GM18520 (cell line): ENCODE measurements at regions not wholly inside any gene's neighbourhood (a gene's known extent, or its start where the extent isn't known, plus 50 kb on each side); places are given as distances from the start of the nearest gene placed in this dataset.
A peak's percentile ranks its signal among the peaks of the same experiment; 100 is the strongest.

Source experiments
- ATAC-seq: cut with Tn5 transposase; IDR thresholded peaks from one replicate; pipeline ENCODE4 v1.9.1; 2021; ENCODE audit not compliant: unreplicated experiment

DNA sequence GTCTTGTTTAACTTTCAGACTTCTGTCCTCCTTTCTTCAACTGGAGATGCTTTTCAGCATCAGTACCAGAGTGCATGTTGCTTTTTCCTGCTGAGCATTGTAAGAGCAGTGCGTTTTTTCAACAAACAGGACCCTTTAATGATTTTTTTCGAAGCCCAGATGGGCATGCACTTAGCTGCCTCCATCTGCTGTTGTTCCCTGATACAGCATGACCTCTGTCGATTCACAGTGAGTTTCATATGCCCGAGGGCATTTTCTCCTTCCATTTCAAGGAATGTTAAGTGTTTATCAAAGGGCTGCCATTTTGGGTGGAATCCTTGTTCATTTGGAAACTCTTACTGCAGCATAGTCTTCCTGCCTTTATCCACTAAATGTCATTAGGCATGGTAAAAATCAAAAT, 428.6 kb downstream of the DTHD1 start:
- no peak for ATAC-seq

DNA sequence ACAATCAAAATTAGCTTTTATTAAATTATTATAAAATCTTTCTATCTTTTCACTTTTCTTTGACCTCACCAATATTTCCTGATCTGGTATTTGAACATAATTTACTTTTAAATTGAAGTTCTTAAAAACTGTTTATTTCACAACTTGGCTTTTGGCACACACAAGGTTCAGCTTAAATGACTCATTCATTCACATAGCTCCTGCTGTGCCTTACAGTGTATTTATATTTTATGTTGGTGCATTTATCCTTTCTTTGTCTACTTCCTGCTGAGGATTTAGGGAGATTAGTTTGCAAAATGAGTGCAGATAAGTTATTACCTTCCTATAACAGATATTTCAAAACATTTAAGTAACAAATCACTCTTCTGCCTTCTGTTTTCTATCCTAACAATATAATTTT, 430.6 kb downstream of the DTHD1 start:
- ATAC-seq, result no peak

DNA sequence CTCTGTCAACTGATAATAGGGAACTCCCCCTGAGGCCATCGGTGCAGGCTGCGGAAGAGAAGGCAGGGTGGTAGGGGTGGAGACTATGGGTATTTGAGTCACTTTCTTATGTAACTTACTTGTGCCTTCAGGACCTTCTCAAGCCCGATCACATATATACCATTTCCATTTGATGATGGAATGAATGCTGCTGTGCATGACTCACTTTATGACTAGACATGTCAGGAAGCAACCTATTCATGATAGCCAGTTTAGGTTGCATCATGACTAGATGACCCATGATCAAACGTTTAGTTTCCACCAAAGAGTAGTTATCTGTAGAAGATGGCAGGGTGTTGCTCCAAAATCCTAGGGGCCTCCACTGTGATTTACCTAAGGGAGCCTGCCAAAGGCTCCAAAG, 435.5 kb downstream of the DTHD1 start:
- ATAC-seq, result no peak

DNA sequence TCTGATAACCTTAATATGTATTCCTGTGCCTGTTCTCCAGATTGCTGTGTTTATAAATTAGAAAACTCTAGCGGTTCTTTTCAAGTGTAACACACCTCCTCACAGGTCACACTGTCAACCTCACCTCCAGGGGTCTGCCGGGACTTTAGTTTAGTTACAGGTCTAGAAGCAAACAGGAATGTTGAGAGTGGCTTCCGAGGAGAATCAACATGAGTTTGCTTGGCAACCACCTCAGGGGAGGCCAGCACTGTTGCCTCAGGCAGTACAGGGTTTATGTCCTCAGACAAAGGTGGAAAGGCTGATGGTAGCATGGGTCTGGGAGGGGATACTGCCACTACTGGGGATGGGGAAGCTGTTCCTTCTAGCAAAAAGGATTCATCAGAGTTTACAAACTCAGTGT, 438.0 kb downstream of the DTHD1 start:
- no peak for ATAC-seq

DNA sequence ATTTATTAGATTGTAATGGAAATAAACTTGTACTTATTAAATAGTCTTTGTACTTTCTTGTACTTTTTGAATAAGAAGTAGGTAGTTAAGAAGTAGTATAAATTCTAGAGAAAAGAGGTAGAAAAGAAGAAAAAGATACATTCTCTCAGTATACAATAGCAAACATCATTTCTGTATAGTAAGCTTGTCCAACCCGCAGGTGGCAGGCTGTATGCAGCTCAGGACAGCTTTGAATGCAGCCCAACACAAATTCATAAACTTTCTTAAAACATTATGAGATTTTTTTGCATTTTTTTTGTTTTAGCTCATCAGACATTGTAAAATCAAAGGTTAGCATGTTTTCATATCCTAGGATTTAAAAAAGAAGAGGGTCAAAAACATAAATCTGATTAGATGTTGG, 441.6 kb downstream of the DTHD1 start:
- ATAC-seq, result no peak

DNA sequence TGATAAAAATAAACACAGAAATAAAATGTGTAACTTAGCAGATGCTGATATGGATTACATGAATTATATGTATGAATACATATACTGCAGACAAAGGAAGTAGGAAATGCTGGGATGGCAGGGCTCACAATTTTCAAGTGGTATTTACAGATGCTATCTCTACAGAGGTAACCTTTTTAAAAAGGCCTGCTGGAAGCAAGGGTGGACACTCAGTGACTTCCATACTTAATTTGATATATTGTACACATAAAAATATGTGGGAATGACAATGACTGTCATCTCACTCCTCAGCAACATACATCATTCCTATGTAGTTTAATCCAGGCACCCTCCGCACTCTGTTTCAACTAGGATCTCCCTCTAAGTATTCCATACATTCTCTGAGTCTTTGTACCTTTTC, 452.9 kb downstream of the DTHD1 start:
- no peak for ATAC-seq

DNA sequence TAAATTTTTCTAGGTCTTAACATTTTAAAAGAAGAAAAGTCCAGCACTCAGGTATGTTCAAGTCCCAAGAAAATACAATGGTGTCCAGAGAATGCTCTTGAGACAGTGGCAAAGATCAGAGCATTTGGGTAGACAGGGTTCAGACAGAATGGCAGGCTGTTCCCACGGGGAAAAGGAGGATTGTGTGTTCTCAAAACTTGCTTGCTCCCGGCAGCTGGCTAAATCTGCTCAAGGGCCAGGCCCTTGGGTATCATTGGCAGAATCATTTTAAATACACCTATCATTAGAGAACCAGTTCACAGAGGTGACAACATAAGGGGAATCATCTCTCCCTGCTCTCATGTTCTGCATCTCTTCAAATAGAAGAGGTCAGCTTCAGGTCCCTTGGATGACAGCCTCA, 456.3 kb downstream of the DTHD1 start:
- ATAC-seq, result no peak

DNA sequence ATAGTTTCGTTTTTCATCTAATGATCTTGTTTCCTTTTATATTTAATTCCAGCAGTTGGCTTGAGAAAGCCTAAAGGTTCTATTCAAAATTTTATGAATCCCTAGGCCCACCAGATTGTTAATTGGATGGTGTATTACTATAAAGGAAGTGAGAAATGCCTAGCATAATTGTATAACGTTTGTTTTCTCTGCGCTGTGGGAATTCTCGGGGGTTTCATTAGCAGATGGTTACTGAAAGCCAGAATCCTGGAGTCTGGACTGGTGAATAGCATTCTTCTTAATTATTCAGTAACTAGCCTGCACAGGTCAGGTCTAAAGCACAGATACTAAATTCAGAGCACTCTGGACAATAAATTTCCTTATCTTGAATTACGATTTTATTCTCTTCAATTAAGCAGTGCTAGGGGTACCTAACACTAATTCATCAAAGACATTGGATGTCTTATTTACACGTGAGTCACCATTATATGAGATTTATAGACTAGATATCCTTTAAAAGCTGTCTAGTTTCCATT, 459.4 kb downstream of the DTHD1 start:
- no peak for ATAC-seq

DNA sequence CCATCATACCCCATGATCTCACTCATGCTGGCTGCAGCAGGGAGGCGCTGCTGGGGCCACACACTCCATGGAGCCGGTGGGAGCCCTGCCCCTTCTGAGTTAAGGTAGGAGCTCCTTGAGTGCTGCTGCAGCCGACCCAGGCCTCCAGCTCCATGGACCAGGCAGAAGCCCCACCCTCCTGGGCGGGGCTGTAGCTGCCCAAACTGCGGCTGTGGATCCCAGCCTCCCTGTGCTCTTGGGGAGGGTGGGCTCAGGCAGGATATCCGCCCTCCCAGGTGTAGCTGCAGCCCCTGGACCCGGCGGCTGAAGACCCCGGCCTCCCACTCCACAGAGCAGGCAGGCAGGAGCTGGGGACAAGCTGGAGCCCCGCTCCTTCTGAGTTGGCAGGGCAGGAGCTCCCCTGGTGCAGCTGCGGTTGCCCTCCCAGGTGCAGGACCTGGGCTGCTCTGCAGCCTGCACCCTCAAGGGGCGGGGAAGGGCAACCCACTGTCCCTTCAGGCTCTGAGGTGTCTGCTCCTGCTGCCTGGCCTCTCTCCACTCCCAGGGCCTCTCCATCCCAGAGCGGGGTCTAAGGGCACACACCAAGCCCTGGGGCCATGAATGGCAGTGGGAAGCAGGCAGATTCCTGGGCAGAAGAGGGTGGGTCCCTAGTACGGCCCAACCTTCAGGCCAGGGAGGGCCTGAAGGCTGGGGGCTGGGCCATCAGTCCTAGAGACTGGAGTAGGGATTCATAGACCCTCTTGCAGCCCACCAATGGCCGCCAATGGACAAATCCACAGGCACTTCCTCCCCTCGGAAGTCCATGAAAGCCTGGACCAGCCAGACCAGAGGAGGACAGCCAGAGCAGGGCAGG, 466.1 kb downstream of the DTHD1 start:
- no peak for ATAC-seq

DNA sequence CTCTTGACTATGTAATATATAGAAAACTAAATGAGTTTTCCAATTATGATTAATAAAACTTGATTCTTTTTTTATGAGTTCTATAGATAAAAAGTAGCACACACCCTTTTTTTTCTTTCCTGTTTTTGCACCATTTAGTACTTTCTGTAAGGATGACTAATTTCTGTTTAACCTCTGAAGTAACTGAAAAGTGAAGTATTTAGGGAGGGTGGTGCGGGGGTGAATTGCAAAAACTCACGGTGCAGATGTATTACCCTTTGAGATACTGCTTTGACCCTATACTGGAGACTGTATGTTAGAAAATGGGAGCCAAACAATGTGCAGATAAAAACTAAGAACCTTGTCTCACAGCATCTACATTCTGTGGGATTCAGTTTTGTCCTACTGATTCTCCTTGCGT, 471.6 kb downstream of the DTHD1 start:
- no peak for ATAC-seq

DNA sequence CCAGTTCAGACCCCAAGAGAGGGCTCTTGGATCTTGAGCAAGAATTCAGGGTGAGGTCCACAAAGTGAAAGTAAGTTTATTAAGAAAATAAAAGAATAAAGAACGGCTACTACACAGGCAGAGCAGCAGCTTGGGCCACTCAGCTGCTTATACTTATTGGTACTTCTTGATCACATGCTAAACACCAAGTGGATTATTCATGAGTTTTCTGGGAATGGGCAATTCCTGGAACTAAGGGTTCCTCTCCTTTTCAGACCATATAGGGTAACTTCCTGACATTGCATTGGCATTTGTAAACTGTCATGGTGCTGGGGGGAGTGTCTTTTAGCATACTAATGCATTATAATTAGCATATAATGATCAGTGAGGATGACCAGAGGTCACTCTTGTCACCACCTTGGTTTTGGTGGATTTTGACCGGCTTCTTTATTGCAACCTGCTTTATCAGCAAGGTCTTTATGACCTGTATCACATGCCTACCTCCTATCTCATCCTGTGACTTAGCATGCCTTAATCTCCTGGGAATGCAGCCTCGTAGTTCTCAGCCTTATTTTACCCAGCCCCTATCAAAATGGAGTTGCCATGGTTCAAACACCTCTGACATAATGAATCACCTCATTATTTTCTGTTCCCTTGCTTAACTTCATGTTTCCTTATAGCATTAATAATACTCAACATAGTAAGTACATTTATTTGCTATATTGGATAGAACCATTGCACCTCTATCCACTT, 476.3 kb downstream of the DTHD1 start:
- ATAC-seq, result no peak

DNA sequence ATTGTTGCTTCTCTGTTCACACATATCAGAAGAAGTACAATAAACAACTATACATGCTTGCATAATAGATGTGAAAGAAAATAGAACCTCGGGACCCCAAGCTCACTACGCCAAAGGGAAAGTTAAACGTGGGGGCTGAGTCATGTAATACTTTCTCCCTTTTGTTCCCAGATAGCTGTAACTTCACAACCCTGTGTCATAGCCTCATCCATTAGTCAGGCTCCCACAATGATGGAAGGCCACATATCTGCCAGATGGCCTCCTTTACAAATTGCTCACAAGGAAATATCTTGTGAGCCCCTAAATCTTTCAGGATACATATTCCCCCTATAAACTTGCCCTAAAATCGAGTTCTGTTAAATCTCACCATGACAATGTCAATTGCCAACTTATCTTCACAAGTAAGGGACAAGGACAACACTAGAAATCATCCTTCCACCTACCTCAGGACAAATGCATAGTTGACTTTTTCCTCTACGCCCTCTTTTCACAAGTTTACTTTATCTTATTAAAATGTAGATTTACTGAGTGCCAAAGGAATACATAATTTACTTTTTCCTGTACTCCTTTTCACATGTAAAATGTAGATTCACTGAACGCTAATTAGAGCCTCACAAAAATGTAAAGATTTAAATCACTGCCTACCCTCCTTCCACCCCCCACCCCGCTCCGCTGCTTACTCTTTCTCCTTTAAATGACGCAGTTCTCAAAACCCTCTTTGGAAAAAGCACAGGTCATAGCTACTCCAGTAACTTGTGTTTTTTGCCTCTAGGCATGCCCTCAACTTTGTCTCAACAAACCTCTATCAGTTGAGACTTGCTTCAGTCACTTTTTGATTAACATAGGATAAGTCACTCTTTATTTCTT, 477.1 kb downstream of the DTHD1 start:
- no peak for ATAC-seq

DNA sequence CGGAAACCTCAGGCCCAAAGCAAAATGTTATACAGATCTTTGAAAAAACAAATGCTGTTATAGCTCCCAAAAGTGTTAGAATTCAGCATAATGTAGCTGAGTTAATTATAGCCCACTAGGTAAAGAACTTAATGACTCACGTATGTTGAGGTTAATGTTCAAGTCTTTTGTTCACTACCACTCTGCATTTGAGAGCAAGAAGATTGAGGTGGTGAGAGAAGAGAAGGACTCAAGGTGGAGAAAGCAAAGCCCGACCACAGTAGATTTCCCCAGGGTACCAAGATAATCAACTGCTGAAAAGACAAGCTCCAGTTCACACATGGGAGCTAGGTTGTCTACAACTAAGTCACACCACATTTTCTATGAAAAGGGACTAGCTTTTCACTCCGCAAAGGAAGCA, 480.2 kb downstream of the DTHD1 start:
- peak; percentile 39 for ATAC-seq

DNA sequence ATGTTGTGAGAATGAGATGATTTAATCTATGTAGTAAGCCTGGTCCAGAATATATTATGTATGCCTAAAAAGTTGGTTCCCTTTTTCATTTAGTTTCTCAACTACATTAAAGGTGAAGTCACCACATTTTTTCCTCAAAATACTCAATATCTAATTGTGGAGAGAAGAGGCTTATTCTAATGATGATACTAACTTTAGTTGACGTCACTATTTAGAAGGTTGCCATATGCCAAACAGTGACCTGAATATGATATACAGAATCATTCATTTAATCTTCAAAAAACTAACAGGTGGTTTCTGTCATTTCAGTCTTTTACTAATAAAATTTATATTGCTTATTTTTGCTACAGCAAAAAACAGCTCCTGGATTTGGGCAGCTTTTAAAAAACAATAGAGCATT, 480.7 kb upstream of the NWD2 start:
- ATAC-seq, result no peak

DNA sequence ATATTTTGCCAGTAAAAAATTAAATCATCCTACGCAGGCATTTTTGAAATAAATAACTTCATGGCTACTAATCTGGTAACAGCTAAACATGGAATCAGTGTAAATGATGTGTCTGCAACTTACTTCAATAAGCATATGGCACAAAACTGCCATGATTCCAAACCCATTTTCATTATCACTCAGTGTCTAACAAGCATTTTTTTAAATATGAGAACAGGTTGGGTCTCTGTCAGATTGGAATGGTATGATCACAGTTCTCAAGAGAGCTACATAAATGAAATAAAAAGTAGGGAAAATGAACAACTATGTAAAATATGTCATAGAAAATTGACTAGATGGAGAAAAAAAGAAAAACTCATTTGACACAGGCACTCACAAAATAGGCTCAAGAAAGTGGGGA, 476.9 kb upstream of the NWD2 start:
- no peak for ATAC-seq

DNA sequence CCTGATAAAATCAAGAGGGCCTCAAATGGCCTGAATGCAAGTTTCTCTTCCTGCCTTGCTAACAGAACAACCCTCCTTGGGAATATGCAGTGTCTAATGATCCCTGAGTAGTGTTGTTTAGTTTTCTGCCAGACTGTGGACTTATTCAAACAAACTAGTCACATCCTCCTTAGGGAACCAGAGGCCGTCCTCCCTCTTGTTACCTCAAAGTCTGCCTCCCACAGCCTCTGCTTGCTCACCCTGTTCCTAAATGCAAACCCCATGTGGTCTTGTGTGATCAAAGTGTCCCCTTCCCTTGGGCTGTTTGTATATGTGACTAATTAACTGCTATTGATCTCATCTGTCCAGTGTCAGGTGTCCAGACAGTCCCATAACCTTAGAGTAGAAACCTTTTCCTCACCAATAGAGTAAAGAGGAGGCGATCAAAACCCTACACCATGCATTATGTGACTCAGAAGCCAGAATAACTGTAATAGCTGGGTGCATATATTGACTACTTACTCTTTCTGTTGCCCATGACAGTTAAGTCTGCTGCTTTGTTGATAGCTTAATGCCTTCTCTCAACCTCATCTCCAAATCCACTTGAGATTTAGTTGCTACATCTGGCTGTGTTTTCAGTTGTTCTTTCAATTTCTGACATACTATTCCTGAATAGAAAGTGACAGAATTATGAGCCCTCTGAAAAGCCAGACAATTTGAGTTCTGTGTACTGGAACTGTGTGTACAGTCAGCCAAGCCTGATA, 473.0 kb upstream of the NWD2 start:
- ATAC-seq, result no peak

DNA sequence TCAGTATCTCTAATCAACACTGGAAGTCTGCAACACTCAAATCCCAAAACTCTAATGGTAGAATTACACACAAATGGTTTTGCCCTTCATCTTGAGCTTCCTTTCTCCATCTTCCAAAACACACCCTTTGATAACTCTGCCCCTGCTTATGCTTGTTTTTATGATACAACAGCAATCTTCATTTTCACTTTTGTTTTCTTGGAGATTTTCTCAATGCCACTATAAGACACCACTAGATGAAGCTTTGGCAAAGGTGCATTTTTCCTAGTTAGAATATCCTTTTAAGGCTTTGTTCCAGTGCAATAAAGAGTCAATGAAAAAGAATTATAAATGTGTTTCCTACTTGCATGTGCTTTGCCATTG, 472.4 kb upstream of the NWD2 start:
- ATAC-seq, result no peak

DNA sequence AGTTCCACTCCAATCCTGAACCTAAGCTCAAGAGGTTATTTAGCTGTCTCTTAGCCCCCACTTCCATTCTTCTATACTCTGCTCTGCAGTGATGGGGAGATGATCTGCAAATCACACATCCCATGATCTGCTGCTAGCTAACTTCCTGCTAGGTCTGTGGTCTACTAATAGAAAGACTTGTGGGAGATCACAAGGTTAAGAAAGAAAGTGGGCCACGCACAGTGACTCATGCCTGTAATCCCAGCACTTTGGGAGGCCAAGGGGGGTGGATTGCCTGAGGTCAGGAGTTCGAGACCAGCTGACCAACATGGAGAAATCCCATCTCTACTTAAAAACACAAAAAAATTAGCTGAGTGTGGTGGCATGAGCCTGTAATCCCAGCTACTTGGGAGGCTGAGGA, 471.1 kb upstream of the NWD2 start:
- ATAC-seq, result no peak

DNA sequence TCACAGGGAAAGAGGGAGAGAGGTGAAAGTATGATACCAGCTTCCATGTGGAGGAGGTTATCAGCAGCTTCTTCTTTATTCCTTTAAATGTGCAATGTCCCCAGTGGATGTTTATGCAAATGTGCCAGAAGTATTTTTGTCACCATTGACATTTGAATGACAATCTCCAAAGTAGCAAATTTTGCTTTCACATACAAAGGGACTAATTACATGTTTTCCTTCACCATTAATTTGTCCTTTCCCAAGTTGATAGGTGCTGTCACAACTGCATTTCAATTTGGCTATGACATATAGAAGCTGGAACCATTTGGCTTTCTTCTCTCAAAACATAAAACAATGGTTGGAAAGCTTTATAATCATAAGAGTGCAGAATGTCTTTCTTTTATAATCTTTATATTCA, 469.0 kb upstream of the NWD2 start:
- no peak for ATAC-seq

DNA sequence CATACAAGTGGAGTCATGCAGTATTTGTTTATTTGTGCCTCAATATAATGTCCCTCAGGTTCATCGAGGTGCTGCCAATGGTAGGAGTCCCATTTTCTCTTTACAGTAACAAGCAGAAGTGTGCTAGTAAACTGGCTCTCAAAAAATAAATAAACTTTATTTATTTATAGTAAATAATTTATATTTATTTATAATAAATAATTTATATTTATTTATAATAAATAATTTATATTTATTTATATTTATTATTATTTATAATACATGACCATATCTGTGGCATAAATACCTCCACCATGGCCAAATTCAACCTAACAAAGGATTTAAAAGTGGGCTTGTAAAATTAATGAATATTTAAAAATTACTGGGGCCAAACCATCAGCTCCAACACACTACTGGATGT, 464.9 kb upstream of the NWD2 start:
- no peak for ATAC-seq

DNA sequence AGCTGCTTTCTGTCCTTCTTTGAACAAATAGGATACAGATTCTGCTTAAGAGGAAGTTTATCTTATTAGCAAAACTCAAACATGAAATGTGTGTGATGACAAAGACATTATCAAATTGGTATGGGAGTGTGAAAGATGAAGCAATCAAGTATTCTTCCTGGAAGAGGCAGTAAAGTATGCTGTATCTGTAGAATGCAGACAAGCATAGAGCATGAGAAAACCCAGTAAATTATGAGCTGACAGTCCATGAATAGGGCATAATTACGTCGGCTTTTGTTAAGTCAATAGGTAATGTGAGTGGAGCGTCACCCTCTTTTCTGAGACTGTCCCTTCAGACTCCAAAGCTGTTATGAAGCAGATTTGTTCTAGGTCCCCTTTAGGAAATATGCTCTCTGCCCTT, 458.6 kb upstream of the NWD2 start:
- no peak for ATAC-seq
